T-helper 1 cell (primary cell): ENCODE measurements at regions not wholly inside any gene's neighbourhood (a gene's known extent, or its start where the extent isn't known, plus 50 kb on each side); places are given as distances from the start of the nearest gene placed in this dataset.

Source experiments
- DNase-seq, 5 donors: peaks; one replicate each; pipeline ENCODE4 v3.0.0-alpha.2; 2012 to 2020

GRCh38 chr14:100659345-100660001 is 67.2 kb upstream of the DLK1 start:
- no peak for DNase-seq

- DNase-seq: no peak
Measured at GRCh38 chr14:100660498-100660881, 66.2 kb upstream of the DLK1 start.

GRCh38 chr14:100660882-100661635 is 65.6 kb upstream of the DLK1 start:
- no peak for DNase-seq

GRCh38 chr14:100662879-100663760 is 63.6 kb upstream of the DLK1 start:
- DNase-seq: peak in 4 of 5 donors; percentile 41 to 50 (median 44)

GRCh38 chr14:100663761-100664052 is 63.0 kb upstream of the DLK1 start:
- DNase-seq: no peak

GRCh38 chr14:100664231-100664630 is 62.5 kb upstream of the DLK1 start:
- DNase-seq: no peak

GRCh38 chr14:100664841-100665510 is 61.7 kb upstream of the DLK1 start:
- DNase-seq: no peak

- no peak for DNase-seq
Measured at GRCh38 chr14:100665511-100666032, 61.1 kb upstream of the DLK1 start.

GRCh38 chr14:100666403-100666802 is 60.3 kb upstream of the DLK1 start:
- DNase-seq: no peak

- DNase-seq: no peak
Measured at GRCh38 chr14:100666851-100667250, 59.8 kb upstream of the DLK1 start.

GRCh38 chr14:100667656-100668055 is 59.0 kb upstream of the DLK1 start:
- DNase-seq: no peak

- no peak for DNase-seq
Measured at GRCh38 chr14:100668352-100668751, 58.3 kb upstream of the DLK1 start.

GRCh38 chr14:100669011-100669412 is 57.7 kb upstream of the DLK1 start:
- DNase-seq: no peak

GRCh38 chr14:100669468-100669867 is 57.2 kb upstream of the DLK1 start:
- DNase-seq: no peak

- DNase-seq: no peak
Measured at GRCh38 chr14:100670017-100670752, 56.5 kb upstream of the DLK1 start.

- DNase-seq: no peak
Measured at GRCh38 chr14:100670753-100671049, 56.0 kb upstream of the DLK1 start.

GRCh38 chr14:100671386-100671901 is 55.2 kb upstream of the DLK1 start:
- no peak for DNase-seq

- no peak for DNase-seq
Measured at GRCh38 chr14:100671906-100672305, 54.8 kb upstream of the DLK1 start.

GRCh38 chr14:100673085-100673806 is 53.4 kb upstream of the DLK1 start:
- DNase-seq: no peak

GRCh38 chr14:100673807-100674154 is 52.9 kb upstream of the DLK1 start:
- DNase-seq: no peak

- DNase-seq: no peak
Measured at GRCh38 chr14:100674428-100674827, 52.3 kb upstream of the DLK1 start.
